Heart left ventricle (tissue), 13 donors: ENCODE measurements at regions not wholly inside any gene's neighbourhood (a gene's known extent, or its start where the extent isn't known, plus 50 kb on each side); places are given as distances from the start of the nearest gene placed in this dataset.
"Not testable (repeated sequence)": the region's sequence is repeated elsewhere in the genome, so short reads cannot be mapped to it uniquely, and the experiment has no call there.

Experiments used
- POLR2A ChIP-seq, 2 donors: fragments of 450-650 bp; IDR thresholded peaks; one replicate each; pipeline ENCODE4 v1.6.1; 2017; ENCODE audit warnings: antibody characterized with exemption in 2 of 2, mild to moderate bottlenecking in 2 of 2, moderate library complexity in 2 of 2
- TF ChIP-seq, protein P1 (sequence below), 12 donors: fragments of 200-600 bp; sonication (generic) in 4 of 12; IDR thresholded peaks; one replicate each; pipeline versions ENCODE4 v1.5.0 to v1.8.0; 2018 to 2022; ENCODE audit warnings: antibody characterized with exemption in 12 of 12, mild to moderate bottlenecking in 5 of 12
- donor health status: ischemic (EF 13 %, LVEDD 7.1; RV severe dilation, severe dysfunction).
- donor health status: DM: no; HTN: yes; CAD: no.
- donor health status: DM: no; HTN: no; CAD: no.
- donor health status: ischemic (EF 25% LVEDD 6.9; RV normal size, moderate dysfunction).
- donor health status: ischemic (EF 25% LVEDD 5.7; RV mildly dilated, moderate dysfunction).
- donor health status: ischemic (EF 35%, LVEDD 5.7; RV mildly dilated, moderate dysfunction).
- donor health status: nonischemic (EF 11% LVEDD 7.7; RV severe dilation, severe dysfunction).
- donor health status: DM: yes; HTN: yes; CAD: no.
- donor health status: PGD.
- donor health status: ischemic (EF 29% LVEDD 5.4; RV normal size, mild dysfunction).
- donor health status: nonischemic (EF 23%, LVEDD 6.1; RV moderate dilation, normal function).

DNA sequence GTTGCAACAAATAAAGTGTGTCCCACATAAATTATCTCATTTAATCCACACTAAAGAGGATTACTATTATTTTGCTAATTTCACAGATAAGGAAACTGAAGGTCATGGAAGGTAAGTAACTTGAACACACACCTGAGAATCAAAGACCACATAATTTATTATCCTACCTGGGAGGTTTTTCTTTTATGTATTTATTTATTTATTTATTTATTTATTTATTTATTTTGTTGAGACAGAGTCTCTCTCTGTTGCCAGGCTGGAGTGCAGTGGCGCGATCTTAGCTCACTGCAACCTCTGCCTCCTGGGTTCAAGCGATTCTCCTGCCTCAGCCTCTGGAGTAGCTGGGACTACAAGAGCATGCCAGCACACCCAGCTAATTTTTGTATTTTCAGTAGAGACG, 1011.4 kb downstream of the VRK1 start:
- not testable (repeated sequence) for TF ChIP-seq POLR2A (IDR thresholded peaks at IDR 0.05)
- TF ChIP-seq, protein P1, sequence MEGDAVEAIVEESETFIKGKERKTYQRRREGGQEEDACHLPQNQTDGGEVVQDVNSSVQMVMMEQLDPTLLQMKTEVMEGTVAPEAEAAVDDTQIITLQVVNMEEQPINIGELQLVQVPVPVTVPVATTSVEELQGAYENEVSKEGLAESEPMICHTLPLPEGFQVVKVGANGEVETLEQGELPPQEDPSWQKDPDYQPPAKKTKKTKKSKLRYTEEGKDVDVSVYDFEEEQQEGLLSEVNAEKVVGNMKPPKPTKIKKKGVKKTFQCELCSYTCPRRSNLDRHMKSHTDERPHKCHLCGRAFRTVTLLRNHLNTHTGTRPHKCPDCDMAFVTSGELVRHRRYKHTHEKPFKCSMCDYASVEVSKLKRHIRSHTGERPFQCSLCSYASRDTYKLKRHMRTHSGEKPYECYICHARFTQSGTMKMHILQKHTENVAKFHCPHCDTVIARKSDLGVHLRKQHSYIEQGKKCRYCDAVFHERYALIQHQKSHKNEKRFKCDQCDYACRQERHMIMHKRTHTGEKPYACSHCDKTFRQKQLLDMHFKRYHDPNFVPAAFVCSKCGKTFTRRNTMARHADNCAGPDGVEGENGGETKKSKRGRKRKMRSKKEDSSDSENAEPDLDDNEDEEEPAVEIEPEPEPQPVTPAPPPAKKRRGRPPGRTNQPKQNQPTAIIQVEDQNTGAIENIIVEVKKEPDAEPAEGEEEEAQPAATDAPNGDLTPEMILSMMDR (IDR thresholded peaks at IDR 0.05): not testable (repeated sequence)
